ENCODE measurements at regions not wholly inside any gene's neighbourhood (a gene's known extent, or its start where the extent isn't known, plus 50 kb on each side); places are given as distances from the start of the nearest gene placed in this dataset.

- Mint-ChIP-seq H3K4me3 (no peak overlapping the region), H3K9me3 (peaks cover 3 to 13% of the 10 kb centered on the region in 2 experiments; a peak in 4 of 5 replicates), H3K27ac (no peak overlapping the region), H3K27me3 (ENCODE audit: low read depth) (peaks cover 2% of the 10 kb centered on the region), H3K36me3 (ENCODE audit: insufficient read depth in 1 of 3, low read depth in 3 of 3) (peaks cover 0 to 4% (median 2%) of the 10 kb centered on the region in 3 experiments; a peak in 4 of 7 replicates), H3K4me1 (no peaks in the 10 kb centered on the region)
- Histone ChIP-seq H4K5ac (ENCODE audit: insufficient read length, low read depth, low read length) (no peak overlapping the region), H3K9ac (ENCODE audit: extremely low read depth, insufficient read length, low read length) (no peak overlapping the region), H3K79me1 (ENCODE audit: insufficient read depth, low read depth, low read length, poor library complexity, severe bottlenecking) (no peaks in the 10 kb centered on the region), H3K27me3 (ENCODE audit: insufficient read depth, low read length) (no peaks in the 10 kb centered on the region), H2BK12ac (ENCODE audit: insufficient read length, low read depth, low read length) (no peak overlapping the region), H2BK5ac (ENCODE audit: insufficient read length, low read length) (no peak overlapping the region), H3K4me2 (ENCODE audit: insufficient read depth, insufficient read length, low read length) (no peak overlapping the region), H3T11ph (ENCODE audit: low read length) (no peak overlapping the region), H2BK120ac (ENCODE audit: low read depth, low read length, poor library complexity, severe bottlenecking) (no peak overlapping the region), H2AK5ac (ENCODE audit: insufficient read length, low read length) (no peak overlapping the region), H4K91ac (ENCODE audit: insufficient read length, low read depth, low read length) (no peak overlapping the region), H4K20me1 (ENCODE audit: control insufficient read depth, insufficient read depth, insufficient read length) (no peaks in the 10 kb centered on the region), H3K18ac (ENCODE audit: insufficient read length, low read depth, low read length) (no peak overlapping the region), H3K27ac (ENCODE audit: insufficient read length, low read depth, low read length) (no peak overlapping the region), H3K4me1 (ENCODE audit: insufficient read depth, low read length) (no peaks in the 10 kb centered on the region), H2BK20ac (ENCODE audit: low read depth, low read length, poor library complexity, severe bottlenecking) (no peak overlapping the region), H3K79me2 (ENCODE audit: insufficient read depth, low read length) (no peaks in the 10 kb centered on the region), H2BK15ac (ENCODE audit: low read depth, low read length) (no peak overlapping the region), H3K56ac (ENCODE audit: insufficient read length, low read depth, low read length) (no peak overlapping the region), H3K9me3 (ENCODE audit: control insufficient read depth, low read depth, low read length) (no peaks in the 10 kb centered on the region), H4K8ac (replicated peaks; ENCODE audit: insufficient read length, low read depth, low read length) (no peak overlapping the region), H3K14ac (ENCODE audit: insufficient read depth, low read length) (no peak overlapping the region), H2AFZ (ENCODE audit: low read length) (no peak overlapping the region), H3K4ac (ENCODE audit: low read depth, low read length) (no peak overlapping the region), H3K23ac (ENCODE audit: insufficient read length, low read depth, low read length) (no peak overlapping the region), H3K23me2 (ENCODE audit: insufficient read length, low read depth, low read length, poor library complexity, severe bottlenecking) (no peaks in the 10 kb centered on the region)
- WGBS (ENCODE audit: extremely low coverage, insufficient read length, low lambda C conversion rate), result no CpG with 5 or more reads among the region's 5 CpGs
- TF ChIP-seq, protein P1, sequence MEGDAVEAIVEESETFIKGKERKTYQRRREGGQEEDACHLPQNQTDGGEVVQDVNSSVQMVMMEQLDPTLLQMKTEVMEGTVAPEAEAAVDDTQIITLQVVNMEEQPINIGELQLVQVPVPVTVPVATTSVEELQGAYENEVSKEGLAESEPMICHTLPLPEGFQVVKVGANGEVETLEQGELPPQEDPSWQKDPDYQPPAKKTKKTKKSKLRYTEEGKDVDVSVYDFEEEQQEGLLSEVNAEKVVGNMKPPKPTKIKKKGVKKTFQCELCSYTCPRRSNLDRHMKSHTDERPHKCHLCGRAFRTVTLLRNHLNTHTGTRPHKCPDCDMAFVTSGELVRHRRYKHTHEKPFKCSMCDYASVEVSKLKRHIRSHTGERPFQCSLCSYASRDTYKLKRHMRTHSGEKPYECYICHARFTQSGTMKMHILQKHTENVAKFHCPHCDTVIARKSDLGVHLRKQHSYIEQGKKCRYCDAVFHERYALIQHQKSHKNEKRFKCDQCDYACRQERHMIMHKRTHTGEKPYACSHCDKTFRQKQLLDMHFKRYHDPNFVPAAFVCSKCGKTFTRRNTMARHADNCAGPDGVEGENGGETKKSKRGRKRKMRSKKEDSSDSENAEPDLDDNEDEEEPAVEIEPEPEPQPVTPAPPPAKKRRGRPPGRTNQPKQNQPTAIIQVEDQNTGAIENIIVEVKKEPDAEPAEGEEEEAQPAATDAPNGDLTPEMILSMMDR (conservative IDR thresholded peaks at IDR 0.05), result no peak
- no peak for DNase-seq
Measured at GRCh38 chr12:107417004-107417403, 268.6 kb upstream of the PWP1 start.

Data from H9 (cell line).